ENCODE measurements at regions not wholly inside any gene's neighbourhood (a gene's known extent, or its start where the extent isn't known, plus 50 kb on each side); places are given as distances from the start of the nearest gene placed in this dataset.

DNA sequence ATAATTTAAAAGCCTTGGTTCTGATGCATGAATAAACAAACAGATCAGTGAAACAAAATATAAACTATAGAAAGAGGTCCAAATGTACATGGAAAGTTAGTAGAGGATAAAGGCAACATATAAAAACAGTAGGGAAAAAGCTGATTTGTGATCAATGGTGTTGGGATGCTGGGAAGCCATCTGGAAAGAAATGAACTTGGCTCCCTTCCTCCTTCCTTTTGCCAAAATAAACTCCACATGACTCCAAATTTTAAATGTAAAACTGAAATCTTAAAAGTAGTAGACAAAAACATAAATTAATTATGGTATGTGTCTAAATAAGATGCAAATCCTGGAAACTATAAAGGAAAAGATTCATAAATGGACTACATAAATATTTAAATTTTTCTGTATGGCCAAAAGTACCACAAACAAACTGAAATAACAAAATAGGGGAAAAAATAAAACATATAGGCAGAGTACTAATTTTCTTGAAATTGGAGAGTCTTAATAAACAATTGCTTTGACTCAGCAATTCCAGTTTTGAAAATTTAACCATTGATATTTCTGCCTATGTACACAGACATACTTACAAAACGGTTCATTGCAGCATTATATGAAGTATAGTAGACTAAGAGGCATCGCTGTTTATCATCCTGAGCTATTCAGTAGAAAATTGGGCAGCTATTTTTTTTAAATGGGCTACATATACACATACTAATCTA lies 77.0 kb upstream of the TRIM24 start:
- H3F3A ChIP-seq (replicated peaks; ENCODE audit: insufficient read depth): no peaks in the 10 kb centered on the region
- POLR2A ChIA-PET: no interaction called here
- TF ChIP-seq EZH2phosphoT487 (IDR thresholded peaks at IDR 0.05; ENCODE audit: borderline replicate concordance, low read depth): no peak
- H4K20me1 ChIP-seq (ENCODE audit: insufficient read depth): no peaks in the 10 kb centered on the region
- H3K36me3 ChIP-seq (replicated peaks in 1 of 2; ENCODE audit: control insufficient read depth in 1 of 2, insufficient read depth in 2 of 2, low read length in 1 of 2): no peaks in the 10 kb centered on the region
- H3K9me2 ChIP-seq: no peaks in the 10 kb centered on the region
- no peak overlapping the region for H3K9ac ChIP-seq
- H3K27ac ChIP-seq (ENCODE audit: low read depth in 2 of 2, low read length in 1 of 2): no peak overlapping the region
- H3K79me2 ChIP-seq (ENCODE audit: insufficient read depth): no peaks in the 10 kb centered on the region
- CTCF ChIA-PET: no interaction called here
- no peak overlapping the region for H2AFZ ChIP-seq (ENCODE audit: low read depth)
- WGBS (ENCODE audit: low lambda C conversion rate): 17% methylated on average over 2 of the region's 2 CpGs
- DNase-seq: no peak
- no peak overlapping the region for H3K4me3 ChIP-seq (ENCODE audit: low read depth in 2 of 2, low read length in 1 of 2)
- no peaks in the 10 kb centered on the region for H3K9me3 ChIP-seq
- no peaks in the 10 kb centered on the region for H3K27me3 ChIP-seq (ENCODE audit: insufficient read depth)
- no peaks in the 10 kb centered on the region for H3K4me1 ChIP-seq (ENCODE audit: control insufficient read depth in 1 of 2, insufficient read depth in 2 of 2, low read depth in 1 of 2, low read length in 1 of 2)
- no peak overlapping the region for H3K4me2 ChIP-seq

DNA sequence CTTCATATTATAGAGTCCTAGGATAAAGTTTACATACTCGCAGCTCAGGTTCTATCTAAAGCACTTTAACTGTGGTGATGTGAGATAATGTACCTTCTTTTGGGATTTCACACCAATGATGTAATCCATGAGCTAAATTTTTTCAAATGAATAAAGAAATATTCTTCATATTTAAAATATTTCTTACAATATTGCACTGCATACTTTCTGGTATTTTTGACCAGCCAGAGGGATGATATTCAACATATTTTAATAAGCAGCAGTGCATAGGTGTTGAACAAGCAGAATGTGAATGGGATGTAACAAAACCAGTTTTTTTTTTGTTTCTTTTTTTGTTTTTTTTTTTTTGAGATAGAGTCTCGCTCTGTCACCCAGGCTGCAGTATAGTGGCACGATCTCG lies 73.2 kb upstream of the TRIM24 start:
- H3K36me3 ChIP-seq (replicated peaks in 1 of 2; ENCODE audit: control insufficient read depth in 1 of 2, insufficient read depth in 2 of 2, low read length in 1 of 2): no peaks in the 10 kb centered on the region
- no peak overlapping the region for H2AFZ ChIP-seq (ENCODE audit: low read depth)
- no peak overlapping the region for H3K27ac ChIP-seq (ENCODE audit: low read depth in 2 of 2, low read length in 1 of 2)
- TF ChIP-seq CHD2 (IDR thresholded peaks at IDR 0.05; ENCODE audit: low read length, partially characterized antibody): no peak
- no peak for TF ChIP-seq YY1 (IDR thresholded peaks at IDR 0.05; ENCODE audit: low read depth)
- no peak for TF ChIP-seq SIN3A (IDR thresholded peaks at IDR 0.05; ENCODE audit: borderline replicate concordance, low read depth, low read length)
- TF ChIP-seq, protein P1, sequence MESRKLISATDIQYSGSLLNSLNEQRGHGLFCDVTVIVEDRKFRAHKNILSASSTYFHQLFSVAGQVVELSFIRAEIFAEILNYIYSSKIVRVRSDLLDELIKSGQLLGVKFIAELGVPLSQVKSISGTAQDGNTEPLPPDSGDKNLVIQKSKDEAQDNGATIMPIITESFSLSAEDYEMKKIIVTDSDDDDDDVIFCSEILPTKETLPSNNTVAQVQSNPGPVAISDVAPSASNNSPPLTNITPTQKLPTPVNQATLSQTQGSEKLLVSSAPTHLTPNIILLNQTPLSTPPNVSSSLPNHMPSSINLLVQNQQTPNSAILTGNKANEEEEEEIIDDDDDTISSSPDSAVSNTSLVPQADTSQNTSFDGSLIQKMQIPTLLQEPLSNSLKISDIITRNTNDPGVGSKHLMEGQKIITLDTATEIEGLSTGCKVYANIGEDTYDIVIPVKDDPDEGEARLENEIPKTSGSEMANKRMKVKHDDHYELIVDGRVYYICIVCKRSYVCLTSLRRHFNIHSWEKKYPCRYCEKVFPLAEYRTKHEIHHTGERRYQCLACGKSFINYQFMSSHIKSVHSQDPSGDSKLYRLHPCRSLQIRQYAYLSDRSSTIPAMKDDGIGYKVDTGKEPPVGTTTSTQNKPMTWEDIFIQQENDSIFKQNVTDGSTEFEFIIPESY (IDR thresholded peaks at IDR 0.05; ENCODE audit: borderline replicate concordance, low read depth): no peak
- no peak for TF ChIP-seq FOSL2 (IDR thresholded peaks at IDR 0.05; ENCODE audit: borderline replicate concordance, low read depth)
- no peak for TF ChIP-seq MXI1 (IDR thresholded peaks at IDR 0.05; ENCODE audit: low read depth, low read length)
- no peak for TF ChIP-seq GABPA (IDR thresholded peaks at IDR 0.05; ENCODE audit: low read depth)
- TF ChIP-seq RFX5 (IDR thresholded peaks at IDR 0.05; ENCODE audit: low read length): no peak
- TF ChIP-seq SMC3 (IDR thresholded peaks at IDR 0.05; ENCODE audit: low read depth, low read length): no peak
- no peak for TF ChIP-seq NFIC (IDR thresholded peaks at IDR 0.05; ENCODE audit: borderline replicate concordance)
- no peak for DNase-seq
- H3K27me3 ChIP-seq (ENCODE audit: insufficient read depth): no peaks in the 10 kb centered on the region
- H4K20me1 ChIP-seq (ENCODE audit: insufficient read depth): no peaks in the 10 kb centered on the region
- H3K9ac ChIP-seq: no peak overlapping the region
- H3K9me3 ChIP-seq: no peaks in the 10 kb centered on the region
- ChIA-PET POLR2A (no interaction called here), CTCF (interaction anchor here (1.7 kb wide), 1 partner anchor 352 kb away, joined by 5 read pairs; no protein-coding TSS in a partner anchor)
- H3K9me2 ChIP-seq: no peaks in the 10 kb centered on the region
- 44% methylated on average over 4 of the region's 4 CpGs for WGBS (ENCODE audit: low lambda C conversion rate)
- no peak overlapping the region for H3K4me3 ChIP-seq (ENCODE audit: low read depth in 2 of 2, low read length in 1 of 2)
- H3K4me1 ChIP-seq (ENCODE audit: control insufficient read depth in 1 of 2, insufficient read depth in 2 of 2, low read depth in 1 of 2, low read length in 1 of 2): no peaks in the 10 kb centered on the region
- H3K4me2 ChIP-seq: no peak overlapping the region
- no peaks in the 10 kb centered on the region for H3F3A ChIP-seq (replicated peaks; ENCODE audit: insufficient read depth)
- H3K79me2 ChIP-seq (ENCODE audit: insufficient read depth): no peaks in the 10 kb centered on the region; the same call in 1 of the 2 replicates

Measured in SK-N-SH (cell line).